Heart right ventricle (tissue), 16 donors: ENCODE measurements at regions not wholly inside any gene's neighbourhood (a gene's known extent, or its start where the extent isn't known, plus 50 kb on each side); places are given as distances from the start of the nearest gene placed in this dataset.

Experiments
- ATAC-seq, 8 donors: fragments of 200-7000 bp; cut with Tn5 transposase; one replicate each; pipeline ENCODE4 v1.9.1; 2020; ENCODE audit warnings: mild to moderate bottlenecking in 8 of 8, moderate library complexity in 8 of 8, moderate number of reproducible peaks in 1 of 8
- DNase-seq, 2 donors: peaks; one replicate each; pipeline ENCODE4 v3.0.0-alpha.2; 2020
- H3K27ac ChIP-seq, 10 donors: fragments of 200-600 bp; sonication (generic) in 2 of 10; one replicate each; pipeline versions ENCODE4 v1.5.0 to v1.8.0; 2020 to 2022; ENCODE audit warnings: mild to moderate bottlenecking in 3 of 10
- H3K27me3 ChIP-seq, 7 donors: fragments of 200-600 bp; one replicate each; pipeline ENCODE4 v1.8.0; 2021 to 2022; ENCODE audit warnings: mild to moderate bottlenecking in 2 of 7
- H3K36me3 ChIP-seq, 9 donors: fragments of 200-600 bp; sonication (generic) in 1 of 9; one replicate each; pipeline versions ENCODE4 v1.5.0 to v1.8.0; 2020 to 2022; ENCODE audit warnings: mild to moderate bottlenecking in 2 of 9
- H3K4me1 ChIP-seq, 9 donors: fragments of 200-600 bp; sonication (generic) in 1 of 9; one replicate each; pipeline versions ENCODE4 v1.5.0 to v1.8.0; 2020 to 2022; ENCODE audit warnings: mild to moderate bottlenecking in 4 of 9
- H3K4me3 ChIP-seq, 10 donors: fragments of 200-600 bp; sonication (generic) in 2 of 10; one replicate each; pipeline versions ENCODE4 v1.5.0 to v1.8.0; 2020 to 2022; ENCODE audit warnings: mild to moderate bottlenecking in 7 of 10, moderate library complexity in 2 of 10
- H3K9me3 ChIP-seq, 11 donors: fragments of 200-600 bp in 10 of 11; sonication (generic) in 2 of 11; one replicate each; pipeline versions ENCODE4 v1.5.0 to v1.8.0; 2013 to 2022; ENCODE audit warnings: mild to moderate bottlenecking in 2 of 11, control low read depth in 1 of 11, moderate library complexity in 1 of 11
- CTCF ChIP-seq, 9 donors: fragments of 200-600 bp; sonication (generic) in 2 of 9; IDR thresholded peaks; one replicate each; pipeline versions ENCODE4 v1.5.0 to v1.8.0; 2021 to 2022; ENCODE audit warnings: antibody characterized with exemption in 9 of 9, mild to moderate bottlenecking in 5 of 9, moderate library complexity in 1 of 9
- WGBS, 2 donors: extraction: QIAGEN DNeasy Blood & Tissue Kit; methylation state at CpG; one replicate each; pipeline ENCODE4 v1.1.7; 2013; ENCODE audit warnings: inconsistent platforms in 1 of 2; 5-methylcytosine and 5-hydroxymethylcytosine counted together
- intact Hi-C, 10 donors: fragments of 100-400 bp; cut with DNase I; formaldehyde crosslinking; loops; one replicate each; pipeline versions ENCODE4 v1.11.1 to v1.14.2; 2022
- donor health status: Arrhythmogenic right ventricular cardiomyopathy.
- donor health status: ischemic (EF 13 %, LVEDD 7.1; RV severe dilation, severe dysfunction).
- donor health status: healthy with polysubstance abuse.
- donor health status: DM: no; HTN: yes; CAD: no.
- donor health status: DM: no; HTN: no; CAD: no.
- donor health status: ischemic (EF 25% LVEDD 6.9; RV normal size, moderate dysfunction).
- donor health status: ischemic (EF 25% LVEDD 5.7; RV mildly dilated, moderate dysfunction).
- donor health status: healthy.
- donor health status: DM: yes; HTN: yes; CAD: no.
- donor health status: Ischemic cardiomyopathy.
- donor health status: ischemic (EF 35%, LVEDD 5.7; RV mildly dilated, moderate dysfunction).
- donor health status: nonischemic (EF 11% LVEDD 7.7; RV severe dilation, severe dysfunction).
- donor health status: DM: yes; HTN: yes; CAD: no.
- donor health status: PGD.
- donor health status: ischemic (EF 29% LVEDD 5.4; RV normal size, mild dysfunction).
- donor health status: nonischemic (EF 23%, LVEDD 6.1; RV moderate dilation, normal function).

- no peak for DNase-seq
- peaks cover 0 to 10% (median 0%) of the 10 kb centered on the region in 11 donors for H3K9me3 ChIP-seq
- H3K27me3 ChIP-seq: no peaks in the 10 kb centered on the region
- 87 to 90% methylated on average over 4 of the region's 4 CpGs for WGBS, 2 donors
- intact Hi-C loops: no loop called here
- TF ChIP-seq CTCF (IDR thresholded peaks at IDR 0.05): no peak
- ATAC-seq: no peak
- no peak overlapping the region for H3K27ac ChIP-seq
- H3K4me3 ChIP-seq: no peak overlapping the region
- H3K4me1 ChIP-seq: no peaks in the 10 kb centered on the region
- H3K36me3 ChIP-seq: no peaks in the 10 kb centered on the region
Measured at GRCh38 chr3:105119801-105120340, 246.8 kb upstream of the ALCAM start.

- WGBS, 2 donors: 83 to 90% methylated on average over 3 of the region's 3 CpGs
- TF ChIP-seq CTCF (IDR thresholded peaks at IDR 0.05): no peak
- Histone ChIP-seq H3K27ac (no peak overlapping the region), H3K4me3 (no peak overlapping the region), H3K9me3 (peaks cover 0 to 48% (median 25%) of the 10 kb centered on the region in 11 donors), H3K36me3 (no peaks in the 10 kb centered on the region), H3K4me1 (no peaks in the 10 kb centered on the region), H3K27me3 (no peaks in the 10 kb centered on the region)
- no peak for DNase-seq
- ATAC-seq: no peak
- intact Hi-C loops: no loop called here
Measured at GRCh38 chr3:105130911-105131310, 235.8 kb upstream of the ALCAM start.

- no peak for TF ChIP-seq CTCF (IDR thresholded peaks at IDR 0.05)
- no peaks in the 10 kb centered on the region for H3K36me3 ChIP-seq
Measured at GRCh38 chr3:105137911-105138310, 228.8 kb upstream of the ALCAM start.

GRCh38 chr3:105139881-105140560, 226.7 kb upstream of the ALCAM start:
- DNase-seq (no peak), ATAC-seq (no peak)
- Histone ChIP-seq H3K4me3 (no peak overlapping the region), H3K27me3 (no peaks in the 10 kb centered on the region), H3K27ac (no peak overlapping the region), H3K4me1 (peaks cover 0 to 6% (median 0%) of the 10 kb centered on the region in 9 donors), H3K36me3 (no peaks in the 10 kb centered on the region), H3K9me3 (no peaks in the 10 kb centered on the region)
- no peak for TF ChIP-seq CTCF (IDR thresholded peaks at IDR 0.05)
- WGBS, 2 donors: 83 to 87% methylated on average over 7 of the region's 7 CpGs
- intact Hi-C loops: no loop called here

More at GRCh38 chr3:105137911-105138310, 228.8 kb upstream of the ALCAM start:
- Histone ChIP-seq H3K27me3 (no peaks in the 10 kb centered on the region), H3K9me3 (no peaks in the 10 kb centered on the region), H3K4me3 (no peak overlapping the region), H3K4me1 (peaks cover 0 to 6% (median 0%) of the 10 kb centered on the region in 9 donors), H3K27ac (no peak overlapping the region)
- ATAC-seq (no peak), DNase-seq (no peak)
- intact Hi-C loops: no loop called here
- 52 to 67% methylated on average over 1 of the region's 1 CpG for WGBS, 2 donors
